ENCODE measurements at regions not wholly inside any gene's neighbourhood (a gene's known extent, or its start where the extent isn't known, plus 50 kb on each side); places are given as distances from the start of the nearest gene placed in this dataset.

GRCh38 chr18:75784390-75784789 lies 356.9 kb upstream of the SMIM21 start:
- no peak for TF ChIP-seq CTCF (IDR thresholded peaks at IDR 0.05; ENCODE audit: insufficient read depth, low read depth, low read length)
- no peak for DNase-seq (ENCODE audit: low read depth)
- no peak overlapping the region for H3K4me3 ChIP-seq (ENCODE audit: low read depth, low read length)

- H3K4me3 ChIP-seq (ENCODE audit: low read depth, low read length): no peak overlapping the region
- TF ChIP-seq CTCF (IDR thresholded peaks at IDR 0.05; ENCODE audit: insufficient read depth, low read depth, low read length): no peak
- no peak for DNase-seq (ENCODE audit: low read depth)
Measured at GRCh38 chr18:75783566-75784281, 356.2 kb upstream of the SMIM21 start.

GRCh38 chr18:75782826-75783225 lies 355.3 kb upstream of the SMIM21 start:
- no peak for DNase-seq (ENCODE audit: low read depth)
- no peak for TF ChIP-seq CTCF (IDR thresholded peaks at IDR 0.05; ENCODE audit: insufficient read depth, low read depth, low read length)
- H3K4me3 ChIP-seq (ENCODE audit: low read depth, low read length): no peak overlapping the region

GRCh38 chr18:75782204-75782603 lies 354.7 kb upstream of the SMIM21 start:
- TF ChIP-seq CTCF (IDR thresholded peaks at IDR 0.05; ENCODE audit: insufficient read depth, low read depth, low read length): no peak
- no peak for DNase-seq (ENCODE audit: low read depth)
- H3K4me3 ChIP-seq (ENCODE audit: low read depth, low read length): no peak overlapping the region

GRCh38 chr18:75779910-75780309 lies 352.4 kb upstream of the SMIM21 start:
- DNase-seq (ENCODE audit: low read depth): no peak
- H3K4me3 ChIP-seq (ENCODE audit: low read depth, low read length): no peak overlapping the region
- TF ChIP-seq CTCF (IDR thresholded peaks at IDR 0.05; ENCODE audit: insufficient read depth, low read depth, low read length): no peak

GRCh38 chr18:75779450-75779849 lies 351.9 kb upstream of the SMIM21 start:
- no peak for TF ChIP-seq CTCF (IDR thresholded peaks at IDR 0.05; ENCODE audit: insufficient read depth, low read depth, low read length)
- DNase-seq (ENCODE audit: low read depth): no peak
- H3K4me3 ChIP-seq (ENCODE audit: low read depth, low read length): no peak overlapping the region

GRCh38 chr18:75777630-75778029 lies 350.1 kb upstream of the SMIM21 start:
- no peak overlapping the region for H3K4me3 ChIP-seq (ENCODE audit: low read depth, low read length)
- no peak for DNase-seq (ENCODE audit: low read depth)
- no peak for TF ChIP-seq CTCF (IDR thresholded peaks at IDR 0.05; ENCODE audit: insufficient read depth, low read depth, low read length)

Measured in fibroblast of villous mesenchyme (primary cell).